ENCODE measurements at regions not wholly inside any gene's neighbourhood (a gene's known extent, or its start where the extent isn't known, plus 50 kb on each side); places are given as distances from the start of the nearest gene placed in this dataset.
"Not testable (repeated sequence)": the region's sequence is repeated elsewhere in the genome, so short reads cannot be mapped to it uniquely, and the experiment has no call there.

DNA sequence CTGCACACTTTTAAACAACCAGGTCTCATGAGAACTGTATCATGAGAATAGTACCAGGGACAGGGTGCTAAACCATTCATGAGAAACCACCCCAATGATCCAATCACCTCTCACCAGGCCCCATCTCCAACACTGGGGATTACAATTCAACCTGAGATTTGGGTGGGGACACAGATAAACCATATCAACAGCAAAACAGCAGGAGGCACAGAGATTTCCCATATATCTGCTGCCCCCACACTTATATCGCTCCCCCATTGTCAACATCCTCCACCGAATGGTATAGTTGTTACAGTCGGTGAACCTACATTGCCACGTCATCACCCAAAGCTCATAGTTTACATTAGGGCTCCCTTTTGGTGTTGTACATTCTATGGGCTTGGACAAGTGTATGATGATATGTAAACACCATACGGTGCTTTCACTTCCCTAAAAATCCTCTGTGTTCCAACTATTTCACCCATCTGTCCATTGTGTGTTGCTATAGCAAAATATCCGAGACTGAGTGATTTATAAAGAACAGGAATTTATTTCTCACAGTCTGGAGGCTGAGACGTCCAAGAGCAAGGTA, 224.8 kb downstream of the FAM43A start:
- DNase-seq (ENCODE audit: low read depth) = no peak

- DNase-seq (ENCODE audit: low read depth) = no peak
These were observed 227.6 kb downstream of the FAM43A start for GRCh38 chr3:194913316-194913715.

DNA sequence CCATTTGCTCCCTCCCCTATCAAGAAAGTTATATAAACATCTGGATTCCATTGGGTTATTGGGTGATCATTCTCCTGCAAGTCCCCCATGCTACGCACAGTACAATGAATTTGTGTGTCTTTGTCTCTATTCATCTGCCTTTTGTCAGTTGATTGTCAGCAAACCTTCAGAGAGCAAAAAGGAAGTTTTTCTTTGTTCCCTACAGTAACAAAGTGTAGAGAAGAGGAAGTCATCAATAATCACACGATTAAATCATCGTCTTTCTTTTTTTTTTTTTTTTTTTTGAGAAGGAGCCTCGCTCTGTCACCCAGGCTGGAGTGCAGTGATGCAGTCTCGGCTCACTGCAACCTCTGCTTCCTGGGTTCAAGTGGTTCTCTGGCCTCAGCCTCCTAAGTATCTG, 239.2 kb downstream of the FAM43A start:
- DNase-seq (ENCODE audit: low read depth) = not testable (repeated sequence)

- no peak for DNase-seq (ENCODE audit: low read depth)
These were observed 239.9 kb downstream of the FAM43A start for GRCh38 chr3:194925614-194926013.

DNA sequence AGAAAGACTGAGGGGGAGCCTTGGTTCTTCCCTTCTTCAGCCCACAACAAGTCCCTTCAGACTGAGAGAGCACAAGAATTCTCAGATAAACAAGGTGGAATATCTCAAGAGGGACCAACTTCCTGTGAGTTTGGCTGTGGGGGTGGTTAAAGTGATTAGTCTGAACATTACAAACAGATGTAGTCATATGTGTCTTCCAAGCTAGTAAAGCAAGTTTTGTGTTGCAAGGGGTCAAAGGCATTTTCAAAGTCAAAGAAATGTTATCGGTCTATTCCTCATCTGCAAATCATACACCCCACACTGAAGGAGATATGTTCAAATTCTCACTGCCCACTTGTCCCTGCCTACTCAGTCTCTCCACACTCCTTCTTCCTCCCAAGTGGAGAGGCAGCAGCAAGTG, 242.5 kb downstream of the FAM43A start:
- DNase-seq (ENCODE audit: low read depth) = peak; percentile 33

DNA sequence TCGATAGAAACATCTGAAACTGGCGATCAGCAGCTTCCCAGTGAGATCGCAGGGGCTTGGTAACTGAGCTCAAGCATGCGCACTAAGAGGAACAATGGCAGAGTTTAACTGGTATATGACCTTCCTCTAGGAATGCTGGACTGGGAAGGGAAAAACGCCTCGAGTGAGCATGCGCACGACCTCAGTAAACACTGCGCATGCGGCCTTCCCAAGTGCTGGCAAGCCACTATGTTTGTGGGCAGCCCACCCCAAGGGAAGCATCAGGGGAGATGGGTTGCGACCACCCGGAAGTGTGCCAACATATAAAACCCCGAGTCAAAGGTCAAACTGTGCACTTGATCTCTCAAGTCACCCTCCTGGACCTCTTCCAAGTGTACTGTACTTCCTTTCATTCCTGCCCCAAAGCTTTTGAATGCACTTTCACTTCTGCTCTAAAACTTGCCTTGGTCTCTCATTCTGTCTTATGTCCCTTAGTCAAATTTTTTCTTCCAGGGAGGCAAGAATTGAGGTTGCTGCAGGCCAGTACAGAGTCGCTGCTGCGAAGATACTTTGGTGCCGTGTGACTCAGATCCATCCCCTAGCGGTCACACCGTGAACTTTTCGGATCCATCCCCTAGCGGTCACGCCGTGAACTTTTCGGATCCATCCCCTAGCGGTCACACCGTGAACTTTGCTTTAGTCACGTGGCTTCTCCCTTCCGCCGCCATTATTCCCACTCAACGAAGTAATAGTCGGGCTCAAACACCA, 243.3 kb downstream of the FAM43A start:
- DNase-seq (ENCODE audit: low read depth) = no peak

- no peak for DNase-seq (ENCODE audit: low read depth)
These were observed 243.9 kb downstream of the FAM43A start for GRCh38 chr3:194929578-194929960.

DNA sequence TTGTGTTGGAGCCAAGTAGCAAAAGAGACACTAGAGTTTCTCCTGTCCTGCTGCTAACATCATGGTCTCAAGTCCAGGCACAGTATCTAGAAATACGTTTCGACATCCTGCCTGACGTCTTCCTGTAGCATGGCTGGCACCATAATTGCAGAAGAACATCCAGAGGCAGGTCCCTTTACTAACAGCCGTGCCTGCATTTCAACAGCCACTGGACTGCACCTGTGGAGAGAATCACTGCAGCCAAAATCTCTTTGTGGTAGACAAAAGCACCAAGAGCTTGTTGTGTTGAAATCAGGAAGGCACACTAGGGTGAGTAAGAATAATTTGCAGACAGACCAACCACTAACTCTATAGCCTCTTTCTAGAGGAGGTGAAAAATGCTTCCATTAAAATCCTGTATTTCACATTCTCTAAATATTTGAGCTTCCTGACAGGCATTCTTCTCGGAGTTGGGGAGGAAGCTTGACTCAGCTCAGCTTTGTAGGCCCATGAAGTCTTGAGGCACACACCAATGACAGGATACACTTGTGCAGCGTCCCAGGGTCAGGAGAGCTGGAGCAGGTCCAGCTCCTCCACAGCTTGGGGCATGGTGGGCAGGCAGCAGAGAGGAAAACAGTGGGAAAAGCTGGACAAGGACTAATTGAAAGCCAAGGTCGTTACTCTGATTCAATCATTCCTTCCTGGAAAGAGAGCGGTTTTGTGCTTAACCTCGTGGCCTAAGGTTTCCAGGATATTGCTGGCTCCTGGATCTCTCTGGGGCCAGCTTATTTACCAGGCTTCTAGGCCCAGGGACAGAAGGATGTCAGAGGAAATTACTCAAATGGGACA, 244.9 kb downstream of the FAM43A start:
- DNase-seq (ENCODE audit: low read depth) = peak; percentile 69

- DNase-seq (ENCODE audit: low read depth) = no peak
These were observed 245.7 kb downstream of the FAM43A start for GRCh38 chr3:194931347-194931746.

GRCh38 chr3:194931865-194932264, 246.2 kb downstream of the FAM43A start:
- no peak for DNase-seq (ENCODE audit: low read depth)

GRCh38 chr3:194933465-194933864, 247.8 kb downstream of the FAM43A start:
- no peak for DNase-seq (ENCODE audit: low read depth)

GRCh38 chr3:194935061-194935460, 249.4 kb downstream of the FAM43A start:
- no peak for DNase-seq (ENCODE audit: low read depth)

DNA sequence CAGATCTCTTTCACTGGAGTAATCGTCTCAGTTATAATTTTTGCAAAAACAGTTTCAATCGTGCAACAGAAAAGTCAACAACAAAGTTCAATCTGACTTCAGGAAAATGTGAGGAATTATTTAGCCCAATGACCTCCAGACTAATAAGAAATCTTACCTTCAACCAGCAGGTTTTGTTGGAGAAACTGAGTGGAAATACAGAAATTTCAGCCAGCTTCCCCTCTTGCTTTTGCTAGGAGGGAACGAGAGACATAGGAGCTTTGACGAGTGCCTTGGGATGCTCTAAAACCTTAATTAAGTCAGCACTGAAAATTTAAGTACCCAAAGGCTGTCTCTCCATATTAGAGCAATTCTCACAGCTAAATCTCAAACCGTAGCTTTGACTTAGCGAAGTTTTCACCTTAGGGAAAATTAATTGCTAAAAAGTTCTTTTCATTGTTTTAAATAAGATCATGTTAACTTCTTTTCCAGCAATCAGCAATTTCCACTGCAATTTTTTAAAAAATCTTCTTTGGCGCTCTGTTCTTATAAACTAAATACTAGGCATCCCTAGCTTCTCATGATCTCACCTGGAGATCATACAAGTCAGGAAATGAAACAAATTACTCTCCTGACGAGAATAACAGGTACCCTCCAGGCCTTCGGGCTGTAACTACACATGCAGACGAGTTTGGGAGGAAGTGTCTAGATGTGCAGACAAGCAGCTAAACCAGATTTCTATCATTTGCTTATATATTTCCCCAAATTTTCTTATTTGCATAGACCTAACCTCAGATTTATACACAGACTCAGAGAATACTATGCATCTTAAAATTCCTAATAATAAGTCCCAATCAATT, 250.2 kb downstream of the FAM43A start:
- no peak for DNase-seq (ENCODE audit: low read depth)

GRCh38 chr3:194936659-194937058, 251.0 kb downstream of the FAM43A start:
- DNase-seq (ENCODE audit: low read depth) = no peak

- DNase-seq (ENCODE audit: low read depth) = no peak
These were observed 251.5 kb downstream of the FAM43A start for GRCh38 chr3:194937144-194937543.

DNA sequence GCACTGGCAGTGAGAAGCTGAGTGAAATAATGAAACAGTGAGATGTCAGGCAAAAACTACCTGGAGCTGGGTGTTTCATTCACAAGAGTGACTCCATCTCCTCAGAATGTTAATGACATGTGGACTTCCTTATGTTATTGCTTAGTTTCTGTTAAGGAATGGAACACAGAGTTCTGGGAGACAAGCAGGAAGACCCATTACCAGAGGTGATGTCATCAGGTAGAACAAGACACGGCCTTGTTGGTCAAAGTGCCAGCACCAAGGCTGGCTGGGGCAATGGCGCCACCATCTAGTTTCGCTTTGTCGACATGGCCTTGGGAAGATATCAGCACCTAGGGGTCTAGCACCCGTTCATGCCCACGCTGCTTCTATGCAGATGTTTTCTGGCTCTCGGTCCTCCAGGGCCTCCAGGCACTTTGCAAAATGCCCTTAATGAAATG, 252.2 kb downstream of the FAM43A start:
- DNase-seq (ENCODE audit: low read depth) = peak; percentile 27

DNA sequence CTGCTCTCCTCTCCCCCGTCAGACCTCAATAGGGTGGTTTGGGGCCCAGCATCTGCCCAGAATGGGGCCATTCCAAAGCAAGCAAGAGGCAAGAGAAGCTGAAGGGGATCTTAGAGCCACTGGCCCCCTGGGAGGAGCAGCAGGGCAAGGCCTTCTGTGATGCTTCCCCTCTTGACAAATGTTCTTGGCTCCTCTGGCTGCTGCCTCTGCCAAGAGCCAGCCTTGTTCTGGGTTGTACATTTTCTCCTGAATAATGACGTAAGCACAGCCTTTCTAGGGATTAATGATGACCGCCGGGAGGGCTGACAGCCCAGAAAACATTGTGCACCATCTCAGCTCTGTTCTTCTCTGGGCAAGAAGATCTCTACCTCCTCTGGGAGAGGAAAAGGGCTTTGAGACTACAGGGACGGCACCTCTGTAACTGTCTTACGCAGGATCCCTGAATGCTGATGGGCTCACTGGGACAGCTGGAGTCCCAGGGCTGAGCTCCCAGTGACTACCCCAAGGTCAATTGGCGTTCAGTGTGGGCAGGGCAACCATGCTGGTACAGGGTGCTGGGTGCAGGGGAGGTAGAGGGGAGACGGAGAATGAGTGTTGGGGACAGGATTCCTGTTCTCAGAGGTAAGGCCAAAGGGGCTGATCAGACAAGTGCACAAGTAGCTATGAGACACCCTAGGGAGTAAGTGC, 253.3 kb downstream of the FAM43A start:
- no peak for DNase-seq (ENCODE audit: low read depth)

- DNase-seq (ENCODE audit: low read depth) = no peak
These were observed 253.8 kb downstream of the FAM43A start for GRCh38 chr3:194939532-194939909.

DNA sequence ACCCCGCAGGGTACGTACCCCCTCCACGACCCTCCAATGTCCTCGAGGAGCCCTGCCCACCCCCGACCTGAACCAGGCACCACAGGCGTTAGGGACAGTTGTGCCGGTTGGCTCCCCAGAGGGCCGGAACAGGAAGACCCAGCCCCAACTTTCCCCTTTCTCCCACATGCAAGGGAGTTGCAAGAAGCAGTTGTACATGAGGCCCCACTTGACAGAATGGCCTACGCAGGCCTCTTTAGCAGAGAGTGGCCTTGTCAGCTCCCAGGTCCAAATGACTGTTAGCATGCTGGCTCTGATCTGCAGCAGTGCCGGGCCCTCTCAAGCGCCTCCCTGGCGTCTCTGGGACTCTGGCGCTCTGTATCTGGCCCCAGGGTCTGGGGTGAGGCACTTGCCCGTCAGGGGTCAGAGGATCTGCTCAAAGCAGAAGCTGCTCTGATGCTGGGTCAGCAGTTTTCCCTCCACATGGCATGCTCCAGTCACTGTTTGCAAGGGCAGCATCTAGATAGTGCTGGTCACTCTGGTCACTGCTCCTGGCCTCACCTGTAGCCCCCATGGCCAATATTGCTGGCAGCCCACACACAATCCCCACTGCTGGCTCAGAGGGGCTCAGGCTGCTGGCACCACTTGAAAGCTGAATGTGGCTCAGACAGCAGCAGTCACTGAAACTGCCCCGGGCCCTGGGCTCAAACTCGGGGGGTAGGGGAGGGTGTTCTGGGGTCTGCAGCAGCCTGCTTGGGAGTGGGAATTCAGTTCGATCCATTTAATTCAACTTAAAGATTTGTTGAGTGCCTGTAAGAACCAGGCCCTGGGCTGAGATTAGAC, 254.5 kb downstream of the FAM43A start:
- no peak for DNase-seq (ENCODE audit: low read depth)

- DNase-seq (ENCODE audit: low read depth) = no peak
These were observed 255.8 kb downstream of the FAM43A start for GRCh38 chr3:194941360-194941955.

Data from Daoy (cell line).